ENCODE measurements at regions not wholly inside any gene's neighbourhood (a gene's known extent, or its start where the extent isn't known, plus 50 kb on each side); places are given as distances from the start of the nearest gene placed in this dataset.
"Not testable (repeated sequence)": the region's sequence is repeated elsewhere in the genome, so short reads cannot be mapped to it uniquely, and the experiment has no call there.

- no peaks in the 10 kb centered on the region for H4K20me1 ChIP-seq (ENCODE audit: insufficient read depth)
- no peak for TF ChIP-seq POLR2AphosphoS5 (IDR thresholded peaks at IDR 0.05; ENCODE audit: low read depth, low read length)
- TF ChIP-seq POLR2A (IDR thresholded peaks at IDR 0.05; ENCODE audit: borderline replicate concordance, extremely low read depth, insufficient read depth, insufficient read length): no peak
- TF ChIP-seq EGR1 (IDR thresholded peaks at IDR 0.05; ENCODE audit: low read depth): no peak
- no peak for TF ChIP-seq CBX3 (IDR thresholded peaks at IDR 0.05; ENCODE audit: low read depth)
- TF ChIP-seq RAD21 (IDR thresholded peaks at IDR 0.05; ENCODE audit: low read depth): no peak
- TF ChIP-seq EZH2phosphoT487 (IDR thresholded peaks at IDR 0.05; ENCODE audit: borderline replicate concordance): no peak
- no peak overlapping the region for H2AFZ ChIP-seq (ENCODE audit: low read depth, low read length, poor library complexity, severe bottlenecking)
- intact Hi-C loops (cut with micrococcal nuclease): no loop called here
- no peaks in the 10 kb centered on the region for H3K9me3 ChIP-seq (ENCODE audit: control insufficient read depth in 1 of 2, insufficient read depth in 1 of 2, low read depth in 1 of 2, low read length in 2 of 2)
- CTCF ChIA-PET: no interaction called here
- ATAC-seq: no peak
- DNase-seq (ENCODE audit: low read depth, low spot score): no peak
- no TSS peak for BruUV-seq (replicated peaks)
- POLR2A ChIA-PET: no interaction called here
- peaks cover 4% of the 10 kb centered on the region; the same call in 1 of the 2 replicates for H3K27me3 ChIP-seq (ENCODE audit: insufficient read depth, low read length)
- H3K9ac ChIP-seq (ENCODE audit: low read length): no peak overlapping the region
- no peaks in the 10 kb centered on the region for H3K79me2 ChIP-seq (ENCODE audit: insufficient read depth, low read length)
- no peaks in the 10 kb centered on the region for H3K36me3 ChIP-seq (ENCODE audit: control insufficient read depth in 1 of 2, insufficient read depth in 2 of 2, low read length in 2 of 2)
- H3K4me1 ChIP-seq (ENCODE audit: control insufficient read depth in 1 of 2, insufficient read depth in 2 of 2, low read length in 2 of 2): no peaks in the 10 kb centered on the region
- H3K9me2 ChIP-seq (ENCODE audit: insufficient read depth): no peaks in the 10 kb centered on the region
- no peak overlapping the region for H3K4me3 ChIP-seq (replicated peaks in 1 of 2; ENCODE audit: low read depth in 1 of 2, low read length in 2 of 2)
- H3K4me2 ChIP-seq (ENCODE audit: low read length): no peak overlapping the region
- RAD21 ChIA-PET (ENCODE audit: low non-redundant PET in 1 of 2, low total read pairs in 2 of 2, uncharacterized antibody in 2 of 2, unreplicated experiment in 2 of 2): no interaction called here
- no peak overlapping the region for H3K27ac ChIP-seq (ENCODE audit: low read depth, low read length)
Measured at GRCh38 chr16:25366078-25366477, 108.4 kb upstream of the ZKSCAN2 start.

- H3K9ac ChIP-seq (ENCODE audit: low read length); H3K4me3 ChIP-seq (replicated peaks in 1 of 2; ENCODE audit: low read depth in 1 of 2, low read length in 2 of 2); CTCF ChIA-PET; POLR2A ChIA-PET; DNase-seq (ENCODE audit: low read depth, low spot score); H3K4me2 ChIP-seq (ENCODE audit: low read length); H3K9me3 ChIP-seq (ENCODE audit: control insufficient read depth in 1 of 2, insufficient read depth in 1 of 2, low read depth in 1 of 2, low read length in 2 of 2); RAD21 ChIA-PET (ENCODE audit: low non-redundant PET in 1 of 2, low total read pairs in 2 of 2, uncharacterized antibody in 2 of 2, unreplicated experiment in 2 of 2); intact Hi-C loops (cut with micrococcal nuclease); H3K4me1 ChIP-seq (ENCODE audit: control insufficient read depth in 1 of 2, insufficient read depth in 2 of 2, low read length in 2 of 2); BruUV-seq (replicated peaks); H3K27ac ChIP-seq (ENCODE audit: low read depth, low read length); H3K9me2 ChIP-seq (ENCODE audit: insufficient read depth); ATAC-seq; H3K36me3 ChIP-seq (ENCODE audit: control insufficient read depth in 1 of 2, insufficient read depth in 2 of 2, low read length in 2 of 2); H4K20me1 ChIP-seq (ENCODE audit: insufficient read depth); H3K79me2 ChIP-seq (ENCODE audit: insufficient read depth, low read length); H3K27me3 ChIP-seq (ENCODE audit: insufficient read depth, low read length); H2AFZ ChIP-seq (ENCODE audit: low read depth, low read length, poor library complexity, severe bottlenecking): not testable (repeated sequence)
Measured at GRCh38 chr16:25359516-25359915, 101.9 kb upstream of the ZKSCAN2 start.

Data from HCT116 (cell line).